Activated CD4-positive, CD25-positive, alpha-beta regulatory T cell treated with anti-CD3 and anti-CD28 coated beads, Interleukin-2, amount 50 U/mL, for 24 hours (primary cell): ENCODE measurements at regions not wholly inside any gene's neighbourhood (a gene's known extent, or its start where the extent isn't known, plus 50 kb on each side); places are given as distances from the start of the nearest gene placed in this dataset.

Experiments
- ATAC-seq, 2 donors: fragments of 150-1000 bp; cut with Tn5 transposase; one replicate each; pipeline ENCODE4 v1.10.0; 2021; ENCODE audit warnings: mild to moderate bottlenecking in 1 of 2, moderate library complexity in 1 of 2

- no peak for ATAC-seq
These were observed 137.1 kb upstream of the TARS1 start for GRCh38 chr5:33303579-33304095.

GRCh38 chr5:33304601-33305000 is 136.2 kb upstream of the TARS1 start:
- no peak for ATAC-seq

DNA sequence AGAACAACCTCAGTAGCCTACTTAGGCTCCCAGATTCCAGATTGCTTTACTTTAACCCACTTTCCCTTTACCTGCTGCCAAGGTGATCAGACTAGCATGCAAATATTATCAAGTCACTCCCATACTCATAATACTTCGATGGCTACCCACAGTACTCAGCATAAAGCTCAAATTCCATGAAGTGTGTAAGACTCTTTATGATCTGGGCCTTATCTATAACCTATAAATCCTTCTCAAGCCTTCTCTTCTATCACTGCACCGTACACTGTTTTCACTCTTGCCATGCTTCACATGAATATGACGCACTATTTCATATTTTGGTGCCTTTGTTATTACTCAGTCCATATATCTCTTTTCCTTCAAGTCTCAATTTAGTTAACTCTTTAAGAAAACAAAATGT is 135.2 kb upstream of the TARS1 start:
- ATAC-seq: no peak

- ATAC-seq: no peak
These were observed 134.0 kb upstream of the TARS1 start for GRCh38 chr5:33306758-33307157.

DNA sequence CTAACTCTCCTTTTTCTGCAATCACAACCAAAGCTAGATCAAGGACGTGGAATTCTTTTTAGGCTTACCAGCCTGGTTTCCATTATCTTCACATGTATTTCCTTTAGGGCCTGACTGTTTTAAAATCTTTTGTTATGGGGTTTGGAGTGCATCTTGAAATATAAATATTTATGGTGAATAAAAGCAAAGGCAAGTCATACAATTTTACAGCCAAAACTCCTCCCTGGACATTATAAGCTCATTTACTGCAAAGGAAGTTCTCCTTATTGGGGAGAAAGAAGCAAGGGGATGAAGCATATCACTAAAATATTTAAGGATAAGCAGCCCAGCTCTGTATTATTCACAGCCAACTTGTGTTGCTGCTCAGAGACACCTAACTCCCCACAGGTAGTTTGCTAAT is 132.2 kb upstream of the TARS1 start:
- no peak for ATAC-seq

DNA sequence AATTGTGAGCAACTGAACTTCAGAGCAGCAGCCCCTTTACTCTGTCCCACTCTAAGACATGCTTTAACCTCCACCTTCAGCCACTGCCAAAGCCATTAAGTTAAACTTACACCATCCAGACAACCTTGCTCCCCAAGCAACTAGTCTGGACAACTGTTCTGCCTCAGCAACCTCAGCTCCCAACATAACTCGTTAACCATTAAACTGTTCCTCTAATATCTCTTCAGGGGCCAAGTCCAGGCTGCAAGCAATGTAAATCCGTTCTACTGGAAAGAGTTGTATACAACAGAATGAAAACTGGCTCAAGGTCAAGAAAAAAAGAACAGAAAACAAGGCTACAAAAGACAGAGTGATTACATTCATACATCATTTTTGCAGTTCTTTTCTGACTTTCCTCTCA is 131.7 kb upstream of the TARS1 start:
- no peak for ATAC-seq

- ATAC-seq: no peak
These were observed 131.0 kb upstream of the TARS1 start for GRCh38 chr5:33309536-33310345.

DNA sequence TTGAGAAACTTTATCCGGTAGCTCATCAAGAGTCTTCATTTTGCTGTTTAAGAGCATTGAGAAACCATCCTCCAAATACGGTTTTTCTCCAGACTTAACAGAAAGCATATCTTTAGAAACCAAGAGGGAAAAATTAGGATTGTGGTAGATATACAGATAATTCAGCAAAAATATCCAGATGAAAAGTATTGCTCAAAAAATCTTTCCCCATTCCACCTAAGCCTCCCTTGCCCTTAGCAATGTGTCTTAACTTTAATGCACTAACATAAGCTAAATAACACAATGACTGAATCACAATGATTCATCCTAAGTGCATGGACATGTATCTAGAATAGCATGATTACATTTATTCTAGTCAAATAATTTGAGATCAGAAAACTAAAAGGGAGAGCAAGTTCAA is 130.3 kb upstream of the TARS1 start:
- ATAC-seq: no peak

- ATAC-seq: no peak
These were observed 128.9 kb upstream of the TARS1 start for GRCh38 chr5:33311893-33312292.

DNA sequence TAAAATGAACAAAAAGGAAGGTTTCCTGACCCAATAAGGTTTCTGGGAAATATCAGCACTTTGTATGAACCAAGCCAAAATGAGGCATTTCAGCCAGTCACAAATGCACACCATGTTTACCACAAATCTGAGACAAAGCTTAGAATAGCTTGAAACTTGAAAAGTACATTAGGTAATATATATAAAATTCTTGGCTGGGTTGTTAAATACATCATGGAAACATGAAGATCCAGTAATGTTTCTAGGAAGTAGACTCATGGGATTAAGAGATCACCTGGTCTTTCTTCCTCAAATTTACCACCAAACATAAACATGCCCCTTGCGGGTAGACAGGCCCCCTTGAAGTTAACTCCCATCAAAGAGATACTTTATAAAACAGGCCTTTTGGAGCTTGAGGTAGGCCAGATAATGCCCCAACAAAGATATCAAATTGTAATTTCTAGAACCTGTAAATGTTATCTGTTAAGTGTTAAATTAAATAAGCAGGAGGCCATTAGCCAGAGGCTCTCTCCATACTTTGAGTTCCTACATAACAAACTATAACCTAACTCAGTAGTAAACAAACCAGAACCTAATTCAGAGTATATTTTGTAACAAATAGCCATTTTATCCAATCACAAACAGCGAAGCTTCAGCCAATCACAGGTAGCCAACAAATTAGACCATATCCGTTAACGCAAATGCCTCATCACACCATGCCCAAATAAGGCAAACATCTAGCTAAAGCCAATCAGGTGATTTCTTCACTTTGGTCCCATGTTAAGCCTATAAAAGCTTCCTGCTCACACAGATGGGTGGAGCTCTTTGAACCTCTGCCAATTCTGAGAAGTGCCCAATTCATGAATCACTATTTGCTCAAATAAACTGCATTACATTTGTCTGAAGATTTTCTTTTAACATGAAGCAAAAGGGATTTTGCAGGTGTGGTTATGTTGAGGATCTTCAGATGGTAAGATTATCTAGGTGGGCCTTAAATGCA is 127.9 kb upstream of the TARS1 start:
- ATAC-seq: no peak

DNA sequence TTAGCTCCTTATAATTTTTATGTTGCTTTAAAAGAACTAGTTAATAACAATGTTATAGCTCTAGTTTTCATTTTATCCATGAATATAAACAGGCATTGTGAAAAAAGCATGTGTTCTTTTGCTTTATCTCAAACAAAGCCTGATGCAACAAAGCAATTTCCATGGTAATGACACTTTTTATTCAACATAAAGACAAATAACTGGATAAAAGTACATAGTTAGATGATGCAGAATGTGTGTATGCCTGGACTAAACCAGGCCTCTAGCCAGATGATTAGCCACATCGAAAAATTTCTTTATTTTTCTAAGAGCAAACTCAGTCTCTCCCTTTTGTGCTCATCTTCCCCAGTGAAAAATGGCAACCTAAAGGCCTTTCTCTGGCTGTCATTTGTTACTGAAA is 125.6 kb upstream of the TARS1 start:
- no peak for ATAC-seq

- ATAC-seq: no peak
These were observed 124.0 kb upstream of the TARS1 start for GRCh38 chr5:33316773-33317172.

DNA sequence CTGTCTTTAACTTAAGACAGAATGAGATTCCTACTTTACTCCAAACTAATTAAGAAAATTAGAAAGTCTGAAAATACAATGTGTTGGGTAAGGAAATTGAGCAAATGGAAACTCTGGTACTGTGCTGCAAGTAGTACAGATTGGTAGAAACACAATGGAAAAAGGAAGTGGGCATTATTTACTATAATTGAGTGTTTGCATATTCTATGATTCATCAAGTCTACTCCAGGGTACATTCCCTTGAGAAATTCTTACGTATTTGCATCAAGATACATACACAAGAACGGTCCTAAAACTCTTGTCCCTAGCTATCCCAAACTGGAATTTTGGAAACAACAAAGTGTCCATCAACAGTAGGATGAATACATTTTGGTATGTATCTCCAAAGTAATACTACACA is 123.5 kb upstream of the TARS1 start:
- ATAC-seq: no peak

- ATAC-seq: no peak
These were observed 121.6 kb upstream of the TARS1 start for GRCh38 chr5:33319151-33319550.

DNA sequence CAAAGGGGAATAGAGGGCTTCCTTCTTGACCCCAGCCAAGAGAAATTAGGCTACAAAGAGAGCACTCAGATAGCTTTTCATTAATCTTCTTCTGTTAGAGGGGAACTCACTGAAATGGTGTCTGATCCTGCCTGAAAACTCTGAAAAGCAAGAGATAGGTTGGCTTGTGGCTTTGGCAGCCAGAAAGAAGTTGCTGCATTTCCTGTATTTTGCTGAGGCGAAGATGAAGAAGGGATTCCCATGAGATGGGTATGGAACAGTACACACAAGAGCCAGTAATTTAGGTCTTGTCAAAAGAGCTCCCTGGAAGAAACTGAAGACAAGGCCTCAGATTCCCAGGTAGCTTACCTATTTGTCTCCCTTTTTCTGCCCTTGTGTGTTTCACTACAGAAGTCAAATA is 120.9 kb upstream of the TARS1 start:
- ATAC-seq: no peak

DNA sequence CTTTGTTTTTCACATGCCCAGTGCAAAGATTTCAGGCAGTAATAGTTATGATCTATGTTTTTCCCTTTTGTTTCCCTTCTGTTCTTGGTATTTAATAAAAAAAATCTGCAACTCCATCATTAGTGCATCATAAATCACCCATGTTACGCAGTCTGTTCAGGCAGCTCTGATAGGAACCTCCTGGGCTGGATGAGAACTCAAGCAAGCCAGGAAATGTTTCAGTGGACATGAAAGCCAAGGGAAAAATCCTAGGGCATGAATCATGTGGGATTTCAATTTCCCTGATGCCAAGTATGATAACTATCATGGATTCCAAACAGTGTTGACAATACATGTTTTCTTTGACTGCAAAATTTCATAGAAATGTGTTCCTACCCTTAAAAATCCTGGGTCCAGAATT is 119.7 kb upstream of the TARS1 start:
- no peak for ATAC-seq

- no peak for ATAC-seq
These were observed 118.1 kb upstream of the TARS1 start for GRCh38 chr5:33322632-33323031.

DNA sequence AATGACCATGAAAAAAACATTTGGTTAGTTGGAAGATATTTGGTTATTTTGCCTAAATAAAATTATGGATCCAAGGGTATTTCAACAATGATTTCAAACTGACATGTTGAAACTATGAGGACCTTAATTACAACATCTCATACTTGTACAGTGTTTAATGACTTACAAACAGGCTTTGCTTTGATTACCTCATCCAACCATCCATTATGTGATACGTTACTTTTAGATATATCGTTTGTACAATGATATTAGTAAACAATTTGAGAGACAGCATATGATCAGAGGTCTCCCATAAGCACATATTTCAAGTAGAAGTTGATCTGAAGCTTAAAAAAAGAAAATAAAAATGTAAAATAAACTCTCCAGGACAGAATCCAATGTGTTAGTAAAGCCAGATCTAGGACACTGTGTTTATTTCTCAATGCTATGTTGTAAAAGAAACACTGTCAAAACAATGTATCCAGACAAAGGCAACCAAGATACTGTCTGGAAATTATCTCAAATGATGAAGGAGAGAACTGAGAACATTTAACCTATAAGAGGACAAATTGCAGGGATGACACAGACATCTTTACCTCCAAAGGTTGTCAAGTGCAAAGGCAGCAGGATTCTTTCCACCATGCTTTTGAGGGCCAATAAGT is 116.0 kb upstream of the TARS1 start:
- no peak for ATAC-seq

GRCh38 chr5:33328818-33329217 is 111.9 kb upstream of the TARS1 start:
- no peak for ATAC-seq

DNA sequence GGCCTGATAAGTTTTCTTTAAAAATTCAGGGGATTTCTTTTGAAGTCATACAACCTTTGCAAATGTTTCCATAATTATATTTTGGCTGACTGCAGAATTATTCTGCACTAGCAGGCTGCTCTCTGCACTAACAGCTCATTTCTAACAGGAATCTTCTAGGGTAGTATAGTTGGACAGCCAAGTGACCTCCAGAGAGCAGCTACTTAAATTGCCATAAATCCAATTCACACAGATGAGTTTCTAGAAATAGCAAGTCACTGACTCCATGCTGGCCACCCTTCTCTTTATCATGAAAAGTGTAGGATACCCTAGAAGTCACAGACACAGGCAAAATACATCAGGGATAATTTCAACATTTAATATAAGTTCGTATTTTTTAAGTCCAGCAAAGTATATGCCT is 110.9 kb upstream of the TARS1 start:
- no peak for ATAC-seq

GRCh38 chr5:33330426-33330825 is 110.3 kb upstream of the TARS1 start:
- ATAC-seq: no peak

DNA sequence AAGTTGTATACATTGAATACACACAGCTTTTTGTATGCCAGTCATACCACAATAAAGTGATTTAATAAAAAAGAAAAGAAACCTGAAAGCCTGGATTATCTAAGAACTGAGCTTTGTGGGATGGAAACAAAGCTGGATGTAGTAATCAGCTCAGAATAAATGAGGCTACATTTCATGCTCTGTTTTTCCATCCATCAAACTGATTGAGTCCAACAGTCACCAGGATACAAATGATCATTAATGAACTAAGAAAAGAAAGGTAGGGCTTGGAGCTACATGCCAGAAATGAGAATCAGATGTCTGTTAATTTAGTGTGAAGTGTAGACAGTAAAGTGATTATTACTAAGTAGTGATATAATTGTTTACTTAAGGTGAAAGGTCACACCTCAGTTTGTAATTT is 109.8 kb upstream of the TARS1 start:
- no peak for ATAC-seq

DNA sequence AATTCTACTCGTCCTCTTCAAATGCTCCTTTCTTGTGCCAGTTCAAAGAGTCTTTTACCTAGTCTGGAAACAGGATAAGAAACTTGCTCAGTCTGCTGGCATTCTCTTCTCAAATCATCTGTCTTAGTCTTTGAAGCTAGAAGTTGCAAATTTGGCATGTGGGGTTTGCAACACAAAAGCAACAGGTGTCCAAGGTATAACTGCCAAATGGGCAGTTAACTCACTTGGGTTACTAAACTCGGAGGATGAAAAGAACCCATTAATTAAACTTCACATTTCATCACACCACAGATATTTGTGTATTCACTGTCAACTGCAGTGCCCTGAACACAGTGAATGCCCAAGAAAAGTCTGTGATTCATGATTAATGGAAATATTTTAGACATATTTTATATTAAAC is 108.0 kb upstream of the TARS1 start:
- no peak for ATAC-seq
